Astrocyte of the cerebellum (primary cell): ENCODE measurements at regions not wholly inside any gene's neighbourhood (a gene's known extent, or its start where the extent isn't known, plus 50 kb on each side); places are given as distances from the start of the nearest gene placed in this dataset.

Experiments
- DNase-seq: peaks from one replicate; pipeline ENCODE4 v3.0.0-alpha.2; 2011; ENCODE audit warnings: low read depth
- H3K4me3 ChIP-seq: 2 replicates; pipeline ENCODE4 v1.5.1; 2011; ENCODE audit warnings: mild to moderate bottlenecking, low read depth, low read length, moderate library complexity
- in situ Hi-C: cut with HindIII; loops from 2 replicates; pipeline ENCODE4 v1.10.0; 2017; ENCODE audit warnings: low sequenced_read_pairs
- TF ChIP-seq, protein P1 (sequence below): IDR thresholded peaks from 2 replicates; pipeline ENCODE4 v1.5.1; 2012; ENCODE audit warnings: low read length, low read depth, moderate library complexity, mild to moderate bottlenecking; ENCODE audit errors: missing control alignments

DNA sequence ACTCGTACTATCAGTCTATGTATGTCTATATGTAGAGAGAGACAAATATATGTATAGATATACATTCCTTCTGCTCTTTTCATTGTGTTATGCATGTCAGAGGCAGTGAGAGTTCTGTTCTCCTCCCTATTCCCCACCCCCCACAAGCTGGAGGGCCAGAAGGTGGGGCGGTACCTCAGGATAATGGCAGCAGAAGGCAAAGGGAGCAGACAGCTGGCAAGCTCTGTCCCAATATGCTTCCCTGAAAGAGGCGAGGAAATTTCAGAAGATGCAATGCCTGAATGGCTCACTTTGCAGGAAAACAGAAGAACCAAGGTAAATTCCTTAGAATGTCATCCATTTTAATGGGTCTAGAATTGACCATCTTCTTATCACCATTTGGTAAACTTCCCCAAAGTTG is 114.4 kb downstream of the NAA11 start:
- in situ Hi-C loops = loop anchor here (5.0 kb wide), 1 partner anchor 81 kb away; no protein-coding TSS in a partner anchor
- no peak for DNase-seq
- no peak overlapping the region for H3K4me3 ChIP-seq
- TF ChIP-seq, protein P1, sequence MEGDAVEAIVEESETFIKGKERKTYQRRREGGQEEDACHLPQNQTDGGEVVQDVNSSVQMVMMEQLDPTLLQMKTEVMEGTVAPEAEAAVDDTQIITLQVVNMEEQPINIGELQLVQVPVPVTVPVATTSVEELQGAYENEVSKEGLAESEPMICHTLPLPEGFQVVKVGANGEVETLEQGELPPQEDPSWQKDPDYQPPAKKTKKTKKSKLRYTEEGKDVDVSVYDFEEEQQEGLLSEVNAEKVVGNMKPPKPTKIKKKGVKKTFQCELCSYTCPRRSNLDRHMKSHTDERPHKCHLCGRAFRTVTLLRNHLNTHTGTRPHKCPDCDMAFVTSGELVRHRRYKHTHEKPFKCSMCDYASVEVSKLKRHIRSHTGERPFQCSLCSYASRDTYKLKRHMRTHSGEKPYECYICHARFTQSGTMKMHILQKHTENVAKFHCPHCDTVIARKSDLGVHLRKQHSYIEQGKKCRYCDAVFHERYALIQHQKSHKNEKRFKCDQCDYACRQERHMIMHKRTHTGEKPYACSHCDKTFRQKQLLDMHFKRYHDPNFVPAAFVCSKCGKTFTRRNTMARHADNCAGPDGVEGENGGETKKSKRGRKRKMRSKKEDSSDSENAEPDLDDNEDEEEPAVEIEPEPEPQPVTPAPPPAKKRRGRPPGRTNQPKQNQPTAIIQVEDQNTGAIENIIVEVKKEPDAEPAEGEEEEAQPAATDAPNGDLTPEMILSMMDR = no peak

- no peak for DNase-seq
- in situ Hi-C loops = loop anchor here (5.0 kb wide), 1 partner anchor 82 kb away; no protein-coding TSS in a partner anchor
- H3K4me3 ChIP-seq = no peak overlapping the region
- TF ChIP-seq, protein P1 = no peak
Observed at GRCh38 chr4:79210636-79211049, 115.2 kb downstream of the NAA11 start.

GRCh38 chr4:79209822-79210635 is 115.8 kb downstream of the NAA11 start:
- in situ Hi-C loops = loop anchor here (5.0 kb wide), 1 partner anchor 82 kb away; no protein-coding TSS in a partner anchor
- no peak overlapping the region for H3K4me3 ChIP-seq
- TF ChIP-seq, protein P1 = no peak
- DNase-seq = no peak

DNA sequence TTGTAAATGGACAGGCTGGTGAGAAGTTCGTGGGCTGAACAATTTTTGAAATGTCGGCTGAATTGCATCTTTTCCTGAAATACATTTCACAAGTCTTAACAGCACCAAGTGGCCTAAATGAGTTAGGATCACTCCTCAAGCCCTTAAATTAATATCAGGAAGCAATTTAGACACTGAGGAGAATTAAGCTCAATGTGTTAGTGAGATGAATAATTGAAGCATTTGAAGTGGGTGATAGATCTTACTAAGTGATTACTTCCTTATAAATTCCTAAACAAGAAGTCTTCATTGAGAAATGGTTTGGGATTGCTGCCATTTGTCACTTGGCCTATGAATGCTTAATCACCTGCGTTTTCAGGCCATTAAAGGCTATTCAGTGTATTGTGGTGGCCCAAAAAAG is 116.8 kb downstream of the NAA11 start:
- no peak for DNase-seq
- in situ Hi-C loops = no loop called here

GRCh38 chr4:79207281-79207680 is 118.6 kb downstream of the NAA11 start:
- no peak overlapping the region for H3K4me3 ChIP-seq
- TF ChIP-seq, protein P1 = no peak
- no peak for DNase-seq
- in situ Hi-C loops = no loop called here

More for the DNA sequence above, 116.8 kb downstream of the NAA11 start:
- H3K4me3 ChIP-seq = no peak overlapping the region
- TF ChIP-seq, protein P1 = no peak

- in situ Hi-C loops = no loop called here
- TF ChIP-seq, protein P1 = no peak
- no peak for DNase-seq
- H3K4me3 ChIP-seq = no peak overlapping the region
Observed at GRCh38 chr4:79206660-79207059, 119.2 kb downstream of the NAA11 start.
